Endodermal cell (in vitro differentiated cells): ENCODE measurements at regions not wholly inside any gene's neighbourhood (a gene's known extent, or its start where the extent isn't known, plus 50 kb on each side); places are given as distances from the start of the nearest gene placed in this dataset.

ENCODE experiments used
- DNase-seq: peaks from one replicate; pipeline ENCODE4 v3.0.0-alpha.2; 2017
- H3K27ac ChIP-seq: 2 replicates; pipeline ENCODE4 v1.5.1; 2013; ENCODE audit warnings: mild to moderate bottlenecking, low read depth, low read length, moderate library complexity
- H3K27me3 ChIP-seq: 2 replicates; pipeline ENCODE4 v1.6.1; 2013; ENCODE audit warnings: mild to moderate bottlenecking, low read length, moderate library complexity; ENCODE audit not compliant: insufficient read depth, control insufficient read depth, poor library complexity, severe bottlenecking
- H3K36me3 ChIP-seq: 2 replicates; pipeline ENCODE4 v1.7.0; 2013; ENCODE audit warnings: mild to moderate bottlenecking, low read length, moderate library complexity; ENCODE audit not compliant: control insufficient read depth, insufficient read depth
- H3K4me1 ChIP-seq: one replicate; pipeline ENCODE4 v1.7.0; 2013; ENCODE audit warnings: low read length; ENCODE audit not compliant: control insufficient read depth, insufficient read depth
- H3K4me3 ChIP-seq: 2 replicates; pipeline ENCODE4 v1.5.1; 2013; ENCODE audit warnings: mild to moderate bottlenecking, low read length, moderate library complexity
- H3K9ac ChIP-seq: 2 replicates; pipeline ENCODE4 v1.6.1; 2013; ENCODE audit warnings: mild to moderate bottlenecking, low read length, moderate library complexity; ENCODE audit not compliant: poor library complexity, severe bottlenecking; ENCODE audit errors: extremely low read depth
- H3K9me3 ChIP-seq: 2 replicates; pipeline ENCODE4 v1.6.1; 2013; ENCODE audit warnings: mild to moderate bottlenecking, low read length, moderate library complexity; ENCODE audit not compliant: control insufficient read depth
- H3K27ac Mint-ChIP-seq: 2 replicates; pipeline ENCODE4 v1.8.0; 2020; ENCODE audit warnings: mixed read lengths
- H3K27me3 Mint-ChIP-seq: 2 replicates; pipeline ENCODE4 v1.8.0; 2021; ENCODE audit warnings: mild to moderate bottlenecking, mixed read lengths; ENCODE audit not compliant: insufficient read depth
- H3K36me3 Mint-ChIP-seq: 2 replicates; pipeline ENCODE4 v1.8.0; 2020; ENCODE audit warnings: low read depth, mixed read lengths
- H3K4me1 Mint-ChIP-seq: 2 replicates; pipeline ENCODE4 v1.8.0; 2020; ENCODE audit warnings: mixed read lengths
- H3K4me3 Mint-ChIP-seq: 2 replicates; pipeline ENCODE4 v1.8.0; 2020; ENCODE audit warnings: mild to moderate bottlenecking, moderate library complexity, mixed read lengths
- H3K9me3 Mint-ChIP-seq: 2 replicates; pipeline ENCODE4 v1.8.0; 2020; ENCODE audit warnings: mild to moderate bottlenecking, mixed read lengths
- WGBS, 2 experiments: methylation state at CpG; one replicate each; pipeline versions ENCODE4 v1.1.5 to v1.1.7; 2013; ENCODE audit warnings: missing lambda C conversion rate in 2 of 2, mixed read lengths in 1 of 2; ENCODE audit not compliant: insufficient coverage in 1 of 2, insufficient read length in 1 of 2; 5-methylcytosine and 5-hydroxymethylcytosine counted together
- TF ChIP-seq, protein P1 (sequence below): fragments of 200-600 bp; sonication (generic); conservative IDR thresholded peaks from 2 replicates; pipeline ENCODE4 v1.5.0; 2021; ENCODE audit warnings: antibody characterized with exemption, mild to moderate bottlenecking

DNA sequence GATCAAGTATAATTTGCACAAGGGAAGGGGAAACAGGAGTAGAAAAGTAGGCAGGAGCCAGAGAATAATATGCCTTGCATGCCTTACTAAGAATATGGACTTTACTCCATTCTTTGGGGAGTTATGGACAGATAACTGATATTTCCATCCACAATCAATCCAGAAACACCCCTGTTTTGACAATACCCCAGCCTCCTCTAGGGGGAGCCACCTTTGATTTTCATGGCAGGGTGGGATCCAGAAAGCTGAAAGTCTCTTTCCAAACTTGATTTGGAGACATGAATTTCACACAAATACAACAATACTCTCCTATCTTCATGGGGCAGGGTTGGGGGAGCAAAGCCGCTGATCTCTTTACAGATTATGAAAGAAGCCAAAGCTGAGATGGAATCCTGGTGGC is 404.1 kb downstream of the FOXA2 start:
- Mint-ChIP-seq H3K27ac (no peak overlapping the region), H3K4me1 (peaks cover 3% of the 10 kb centered on the region), H3K27me3 (peaks cover 1% of the 10 kb centered on the region), H3K9me3 (no peaks in the 10 kb centered on the region), H3K4me3 (no peak overlapping the region), H3K36me3 (no peaks in the 10 kb centered on the region)
- 67 to 100% methylated on average over 1 of the region's 1 CpG for WGBS, 2 experiments
- Histone ChIP-seq H3K36me3 (no peaks in the 10 kb centered on the region), H3K27ac (no peak overlapping the region), H3K4me3 (no peak overlapping the region), H3K9me3 (peaks cover 8% of the 10 kb centered on the region), H3K27me3 (no peaks in the 10 kb centered on the region), H3K9ac (no peak overlapping the region), H3K4me1 (no peaks in the 10 kb centered on the region)
- TF ChIP-seq, protein P1, sequence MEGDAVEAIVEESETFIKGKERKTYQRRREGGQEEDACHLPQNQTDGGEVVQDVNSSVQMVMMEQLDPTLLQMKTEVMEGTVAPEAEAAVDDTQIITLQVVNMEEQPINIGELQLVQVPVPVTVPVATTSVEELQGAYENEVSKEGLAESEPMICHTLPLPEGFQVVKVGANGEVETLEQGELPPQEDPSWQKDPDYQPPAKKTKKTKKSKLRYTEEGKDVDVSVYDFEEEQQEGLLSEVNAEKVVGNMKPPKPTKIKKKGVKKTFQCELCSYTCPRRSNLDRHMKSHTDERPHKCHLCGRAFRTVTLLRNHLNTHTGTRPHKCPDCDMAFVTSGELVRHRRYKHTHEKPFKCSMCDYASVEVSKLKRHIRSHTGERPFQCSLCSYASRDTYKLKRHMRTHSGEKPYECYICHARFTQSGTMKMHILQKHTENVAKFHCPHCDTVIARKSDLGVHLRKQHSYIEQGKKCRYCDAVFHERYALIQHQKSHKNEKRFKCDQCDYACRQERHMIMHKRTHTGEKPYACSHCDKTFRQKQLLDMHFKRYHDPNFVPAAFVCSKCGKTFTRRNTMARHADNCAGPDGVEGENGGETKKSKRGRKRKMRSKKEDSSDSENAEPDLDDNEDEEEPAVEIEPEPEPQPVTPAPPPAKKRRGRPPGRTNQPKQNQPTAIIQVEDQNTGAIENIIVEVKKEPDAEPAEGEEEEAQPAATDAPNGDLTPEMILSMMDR: peak; percentile 90
- peak; percentile 80 for DNase-seq

DNA sequence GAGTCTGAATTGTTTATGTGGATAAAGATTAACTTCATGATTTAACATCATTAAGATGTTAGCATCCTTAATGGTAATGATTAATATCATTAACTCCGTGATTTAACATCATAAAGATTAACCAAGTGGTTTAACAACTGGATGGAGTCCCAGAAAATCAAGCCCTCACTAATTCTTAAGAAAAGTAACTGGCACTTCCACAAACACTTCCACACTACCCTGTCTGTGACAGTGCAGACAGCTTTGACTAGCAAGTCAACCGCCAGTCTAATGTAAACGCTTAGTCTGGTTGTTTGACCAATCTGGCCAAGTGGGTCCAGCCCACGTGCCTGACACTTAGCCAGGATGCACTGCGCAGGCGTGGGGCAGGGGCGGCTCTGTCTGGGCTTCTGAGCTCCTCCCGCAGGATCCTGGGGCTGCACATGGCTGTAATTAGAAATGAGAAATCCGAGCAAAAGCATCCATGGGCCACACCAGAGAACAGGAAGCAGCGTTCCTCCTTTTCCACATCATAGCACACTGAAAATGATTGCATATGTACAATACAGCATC is 424.2 kb downstream of the FOXA2 start:
- Mint-ChIP-seq H3K36me3 (no peaks in the 10 kb centered on the region), H3K4me3 (no peak overlapping the region), H3K4me1 (peaks cover 17% of the 10 kb centered on the region), H3K9me3 (no peaks in the 10 kb centered on the region), H3K27ac (no peak overlapping the region), H3K27me3 (peaks cover 15% of the 10 kb centered on the region)
- Histone ChIP-seq H3K9me3 (no peaks in the 10 kb centered on the region), H3K4me1 (peaks cover 2% of the 10 kb centered on the region), H3K36me3 (no peaks in the 10 kb centered on the region), H3K27me3 (peaks cover 21% of the 10 kb centered on the region), H3K9ac (no peak overlapping the region), H3K27ac (no peak overlapping the region), H3K4me3 (no peak overlapping the region)
- WGBS, 2 experiments: 91 to 96% methylated on average over 7 to 10 of the region's 10 CpGs
- TF ChIP-seq, protein P1: no peak
- no peak for DNase-seq

DNA sequence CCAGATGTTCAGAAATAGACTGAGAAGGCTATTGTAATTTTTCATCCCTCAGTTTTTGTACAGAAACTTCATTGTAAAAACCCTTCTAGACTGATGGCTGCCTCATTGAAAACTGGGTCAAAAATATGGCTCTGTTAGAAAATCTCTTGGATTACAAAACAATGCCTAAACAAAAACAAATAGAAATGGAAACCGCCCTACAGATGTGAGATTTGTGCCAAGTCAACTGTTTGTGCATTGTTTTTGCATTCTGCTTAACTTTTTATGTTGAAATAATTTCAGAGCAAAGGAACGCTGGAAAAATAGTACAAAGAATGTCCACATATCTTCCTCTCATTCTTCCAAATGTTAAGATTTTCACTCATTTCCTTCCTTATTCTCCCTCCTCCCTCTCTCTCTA is 425.1 kb downstream of the FOXA2 start:
- Mint-ChIP-seq H3K27me3 (peaks cover 14% of the 10 kb centered on the region), H3K4me1 (peaks cover 17% of the 10 kb centered on the region)

More for the DNA sequence above, 425.1 kb downstream of the FOXA2 start:
- no peak overlapping the region for H3K27ac ChIP-seq
- Mint-ChIP-seq H3K9me3 (no peaks in the 10 kb centered on the region), H3K36me3 (no peaks in the 10 kb centered on the region), H3K27ac (no peak overlapping the region), H3K4me3 (no peak overlapping the region)
- no peak for DNase-seq
- peaks cover 21% of the 10 kb centered on the region for H3K27me3 ChIP-seq
- TF ChIP-seq, protein P1: no peak
- WGBS, 2 experiments: 87 to 100% methylated on average over 1 to 2 of the region's 2 CpGs
- peaks cover 2% of the 10 kb centered on the region for H3K4me1 ChIP-seq
- H3K9ac ChIP-seq: no peak overlapping the region
- no peaks in the 10 kb centered on the region for H3K36me3 ChIP-seq
- no peaks in the 10 kb centered on the region for H3K9me3 ChIP-seq
- no peak overlapping the region for H3K4me3 ChIP-seq
